EL (cell line): ENCODE measurements at regions not wholly inside any gene's neighbourhood (a gene's known extent, or its start where the extent isn't known, plus 50 kb on each side); places are given as distances from the start of the nearest gene placed in this dataset.

ENCODE experiments used
- DNase-seq: peaks from one replicate; pipeline ENCODE4 v3.0.0-alpha.2; 2016

GRCh38 chr15:96538491-96538890 lies 208.0 kb downstream of the NR2F2 start:
- no peak for DNase-seq

- no peak for DNase-seq
These were observed 209.8 kb downstream of the NR2F2 start for GRCh38 chr15:96540283-96540682.

- DNase-seq, result no peak
These were observed 211.8 kb downstream of the NR2F2 start for GRCh38 chr15:96542130-96542770.

GRCh38 chr15:96544162-96544756 lies 213.8 kb downstream of the NR2F2 start:
- DNase-seq, result no peak

GRCh38 chr15:96549136-96549535 lies 218.6 kb downstream of the NR2F2 start:
- no peak for DNase-seq

- peak; percentile 77 for DNase-seq
These were observed 220.7 kb downstream of the NR2F2 start for GRCh38 chr15:96551196-96551595.

- no peak for DNase-seq
These were observed 221.2 kb downstream of the NR2F2 start for GRCh38 chr15:96551722-96552121.

- DNase-seq, result peak; percentile 96
These were observed 222.5 kb downstream of the NR2F2 start for GRCh38 chr15:96553006-96553405.

GRCh38 chr15:96553451-96553850 lies 223.0 kb downstream of the NR2F2 start:
- DNase-seq, result no peak

- peak; percentile 64 for DNase-seq
These were observed 223.4 kb downstream of the NR2F2 start for GRCh38 chr15:96553931-96554330.

- DNase-seq, result no peak
These were observed 224.0 kb downstream of the NR2F2 start for GRCh38 chr15:96554541-96554940.

GRCh38 chr15:96559087-96559486 lies 228.6 kb downstream of the NR2F2 start:
- no peak for DNase-seq

GRCh38 chr15:96559631-96560030 lies 229.1 kb downstream of the NR2F2 start:
- no peak for DNase-seq

GRCh38 chr15:96560246-96560895 lies 229.9 kb downstream of the NR2F2 start:
- peak; percentile 87 for DNase-seq

GRCh38 chr15:96561593-96561992 lies 231.1 kb downstream of the NR2F2 start:
- no peak for DNase-seq

GRCh38 chr15:96564546-96564945 lies 234.0 kb downstream of the NR2F2 start:
- peak; percentile 65 for DNase-seq

GRCh38 chr15:96565266-96565665 lies 234.8 kb downstream of the NR2F2 start:
- peak; percentile 42 for DNase-seq

- no peak for DNase-seq
These were observed 244.3 kb downstream of the NR2F2 start for GRCh38 chr15:96574782-96575181.

GRCh38 chr15:96576596-96576995 lies 246.1 kb downstream of the NR2F2 start:
- no peak for DNase-seq

- no peak for DNase-seq
These were observed 247.9 kb downstream of the NR2F2 start for GRCh38 chr15:96578393-96578792.

- no peak for DNase-seq
These were observed 250.9 kb downstream of the NR2F2 start for GRCh38 chr15:96581371-96581770.

GRCh38 chr15:96582473-96582872 lies 252.0 kb downstream of the NR2F2 start:
- no peak for DNase-seq

GRCh38 chr15:96583671-96584070 lies 253.2 kb downstream of the NR2F2 start:
- DNase-seq, result peak; percentile 29
